ELR (cell line): ENCODE measurements at regions not wholly inside any gene's neighbourhood (a gene's known extent, or its start where the extent isn't known, plus 50 kb on each side); places are given as distances from the start of the nearest gene placed in this dataset.

ENCODE experiments used
- DNase-seq: peaks from one replicate; pipeline ENCODE4 v3.0.0-alpha.2; 2015; ENCODE audit warnings: low read depth

GRCh38 chr6:164554700-164555476, 754.5 kb downstream of the C6orf118 start:
- no peak for DNase-seq

DNA sequence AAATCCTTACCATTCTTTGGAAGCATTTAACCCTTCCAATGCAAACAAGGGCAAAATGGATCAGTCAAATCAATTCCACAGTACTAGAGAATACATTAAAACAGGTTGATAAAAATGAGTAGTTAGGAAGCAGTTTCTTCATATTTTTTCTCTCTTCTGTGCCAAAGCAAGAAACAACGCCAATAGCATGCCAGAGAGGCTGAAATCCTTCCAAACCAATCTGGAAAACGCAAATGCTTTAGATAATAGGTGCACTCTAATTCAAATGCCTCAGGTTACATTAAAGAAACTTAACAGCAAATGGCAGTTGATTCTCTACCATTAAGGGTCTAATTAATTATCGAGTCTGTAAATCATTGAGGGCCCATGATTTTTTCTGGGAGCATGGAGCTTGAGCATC, 755.2 kb downstream of the C6orf118 start:
- DNase-seq, result no peak

GRCh38 chr6:164551706-164552105, 757.7 kb downstream of the C6orf118 start:
- no peak for DNase-seq

DNA sequence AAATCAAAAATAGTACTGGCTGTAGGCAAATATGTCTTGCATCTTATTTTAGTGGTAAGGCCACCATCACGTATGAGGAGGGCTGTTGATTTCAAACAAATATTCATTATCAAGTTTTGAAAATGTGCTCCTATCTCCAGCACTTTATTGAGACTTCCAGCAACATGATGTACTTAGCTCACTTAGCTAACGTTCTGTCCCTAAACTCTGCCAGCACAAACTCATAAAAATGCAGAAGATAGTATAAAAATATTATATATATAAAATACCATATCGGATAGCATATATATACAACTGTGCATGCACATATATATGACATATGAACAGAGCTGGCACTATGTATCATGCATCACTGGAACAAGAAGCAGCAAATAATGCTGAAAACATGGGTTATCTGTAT, 762.3 kb downstream of the C6orf118 start:
- DNase-seq, result no peak

- no peak for DNase-seq
Observed at GRCh38 chr6:164546263-164546662, 763.1 kb downstream of the C6orf118 start.

- DNase-seq, result no peak
Observed at GRCh38 chr6:164534070-164534766, 775.2 kb downstream of the C6orf118 start.

DNA sequence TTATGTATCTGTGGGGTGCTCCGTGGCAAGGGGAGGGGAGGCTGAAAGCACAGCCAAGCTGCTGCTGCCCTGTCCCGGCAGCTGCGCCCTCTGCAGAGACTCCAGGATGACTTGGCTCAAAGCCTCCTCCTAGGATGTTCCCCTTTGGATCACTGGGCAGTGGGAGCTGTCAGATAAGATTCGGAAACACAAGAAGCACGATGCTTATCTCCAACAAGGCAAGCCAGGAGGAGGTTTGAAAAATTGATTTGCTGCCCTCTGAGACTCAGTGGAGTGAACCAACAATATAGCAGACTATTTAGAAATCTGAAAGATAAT, 776.4 kb downstream of the C6orf118 start:
- DNase-seq, result no peak

DNA sequence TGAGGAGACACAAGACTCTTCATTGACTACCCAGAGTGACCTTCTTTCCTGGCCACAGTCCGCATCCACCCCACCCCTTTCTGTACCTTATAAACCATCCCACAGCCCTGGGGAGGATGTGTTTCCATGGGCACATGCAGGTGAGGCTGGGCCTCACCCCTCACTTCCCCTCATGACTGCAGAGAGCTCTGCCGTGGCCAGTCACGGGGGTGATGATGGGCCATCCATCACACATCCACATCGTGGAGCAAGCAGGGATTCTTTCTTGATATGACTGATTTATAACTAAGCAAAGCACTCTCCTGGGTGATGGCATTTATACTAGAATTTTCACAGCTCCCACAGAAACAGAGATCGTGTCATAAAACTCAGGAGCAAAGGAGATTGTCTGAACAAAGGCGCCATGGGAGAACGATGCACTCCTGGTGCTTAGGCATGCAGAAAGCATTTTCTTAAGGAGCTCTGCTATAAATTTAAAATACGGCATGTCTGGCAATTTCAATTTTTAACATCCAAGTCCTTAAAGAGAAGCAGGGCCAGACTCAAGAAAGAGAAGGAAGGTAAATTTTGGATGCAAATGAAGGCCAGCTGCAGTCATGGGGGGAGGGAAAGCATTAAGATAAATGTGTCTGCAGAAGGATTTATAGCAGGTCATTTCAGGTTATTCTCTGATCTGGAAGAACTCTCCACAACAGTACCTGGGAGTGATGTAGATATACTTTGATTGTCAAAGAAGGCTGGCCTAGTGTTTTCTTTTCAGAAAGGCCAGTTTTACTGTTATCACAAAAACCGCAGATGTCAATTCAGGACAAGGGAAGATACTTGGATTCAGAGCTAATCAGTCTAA, 777.0 kb downstream of the C6orf118 start:
- DNase-seq, result no peak

DNA sequence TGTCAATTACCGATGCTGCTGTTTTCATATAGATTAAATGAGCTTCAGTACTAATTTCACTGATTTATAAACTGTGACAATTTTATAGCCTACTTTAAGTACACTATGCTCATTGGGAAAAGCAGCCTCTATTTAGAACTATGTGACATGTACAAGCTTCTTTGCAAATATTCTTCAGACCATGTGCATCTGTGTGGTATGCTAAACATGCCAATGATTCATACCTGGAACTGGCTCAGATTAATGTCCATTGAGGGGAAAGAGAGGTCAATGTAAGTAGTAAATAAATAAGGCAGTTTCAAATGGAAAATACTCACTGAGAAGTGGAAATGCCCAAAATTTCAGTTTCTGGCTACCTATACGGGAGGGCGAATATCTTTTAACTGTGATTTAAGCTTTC, 777.7 kb downstream of the C6orf118 start:
- DNase-seq, result no peak

GRCh38 chr6:164528539-164528938, 780.9 kb downstream of the C6orf118 start:
- DNase-seq, result no peak

GRCh38 chr6:164523087-164523654, 786.2 kb downstream of the C6orf118 start:
- DNase-seq, result no peak

DNA sequence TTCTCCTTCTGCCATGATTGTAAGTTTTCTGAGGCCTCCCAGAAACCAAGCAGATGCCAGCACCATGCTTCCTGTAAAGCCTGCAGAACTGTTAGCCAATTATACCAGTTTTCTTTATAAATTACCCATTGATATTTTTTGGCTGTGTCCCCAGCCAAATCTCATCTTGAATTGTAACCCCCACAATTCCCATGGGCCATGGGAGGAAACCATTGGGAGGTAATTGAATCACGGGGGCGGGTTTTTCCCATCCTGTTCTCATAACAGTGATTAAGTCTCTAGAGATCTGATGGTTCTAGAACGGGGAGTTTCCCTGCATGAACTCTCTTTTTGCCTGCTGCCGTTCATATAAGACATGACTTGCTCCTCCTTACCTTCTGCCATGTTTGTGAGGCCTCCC, 788.5 kb downstream of the C6orf118 start:
- DNase-seq, result no peak

DNA sequence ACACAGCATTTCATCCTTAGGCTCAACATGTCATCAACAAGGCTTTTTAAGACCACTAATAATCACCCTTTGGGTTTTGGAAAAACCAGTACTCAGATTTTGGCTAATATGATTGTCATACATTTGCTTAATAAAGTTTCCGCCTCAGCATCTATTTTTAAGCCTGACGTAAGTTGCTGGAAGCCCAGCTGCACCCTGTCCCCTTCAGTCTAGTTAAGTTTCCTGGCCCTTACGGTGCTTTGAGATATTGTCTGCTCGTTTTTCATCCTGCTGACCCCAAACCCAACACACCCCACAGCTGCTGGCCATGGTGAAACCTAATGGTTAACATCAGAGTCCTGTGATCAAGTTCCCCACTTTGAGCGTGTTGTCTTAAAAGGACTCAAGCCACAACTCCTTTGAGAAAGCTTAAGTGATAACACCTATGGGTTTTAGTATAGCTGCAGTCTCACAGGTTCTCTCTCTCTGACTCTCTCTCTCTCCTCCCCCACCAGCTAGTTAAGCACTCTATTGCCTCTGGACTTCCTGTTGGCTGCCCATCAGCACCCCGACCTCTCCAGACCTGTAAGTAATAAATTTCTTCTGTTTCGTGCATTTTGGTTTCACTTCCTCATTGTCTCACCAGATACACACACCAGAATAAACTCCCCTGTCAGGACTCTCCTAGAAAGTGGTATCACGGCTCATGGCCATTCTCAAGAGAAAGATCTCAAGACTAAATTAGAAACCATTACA, 802.0 kb downstream of the C6orf118 start:
- DNase-seq, result no peak

DNA sequence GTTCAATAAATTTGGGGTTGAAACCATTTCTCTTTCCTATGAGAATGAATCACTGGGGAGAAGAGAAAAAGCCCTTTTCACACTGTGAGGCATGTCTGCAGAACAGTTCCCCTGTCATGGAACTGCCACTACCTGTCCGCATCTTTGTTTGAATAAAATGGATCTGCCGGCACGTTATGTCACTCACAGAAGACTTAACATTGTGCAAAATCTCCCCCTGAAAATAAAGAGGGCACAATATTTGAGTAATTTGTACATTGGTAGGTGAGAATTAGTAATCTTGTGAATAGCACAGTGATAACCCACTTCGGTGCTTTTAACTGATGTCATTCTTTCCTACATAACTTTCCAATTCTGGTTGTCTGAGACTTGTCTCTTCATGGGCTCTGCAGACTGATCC, 804.0 kb downstream of the C6orf118 start:
- no peak for DNase-seq

- no peak for DNase-seq
Observed at GRCh38 chr6:164502833-164503232, 806.6 kb downstream of the C6orf118 start.

- DNase-seq, result no peak
Observed at GRCh38 chr6:164495882-164496495, 813.4 kb downstream of the C6orf118 start.

- DNase-seq, result no peak
Observed at GRCh38 chr6:164478426-164478825, 831.0 kb downstream of the C6orf118 start.

- DNase-seq, result no peak
Observed at GRCh38 chr6:164477790-164478189, 831.6 kb downstream of the C6orf118 start.

- no peak for DNase-seq
Observed at GRCh38 chr6:164477101-164477500, 832.3 kb downstream of the C6orf118 start.

- no peak for DNase-seq
Observed at GRCh38 chr6:164469276-164469949, 840.0 kb downstream of the C6orf118 start.

GRCh38 chr6:164455835-164456234, 853.6 kb downstream of the C6orf118 start:
- no peak for DNase-seq
